Activated CD4-positive, alpha-beta memory T cell treated with anti-CD3 and anti-CD28 coated beads for 36 hours (primary cell): ENCODE measurements at regions not wholly inside any gene's neighbourhood (a gene's known extent, or its start where the extent isn't known, plus 50 kb on each side); places are given as distances from the start of the nearest gene placed in this dataset.

ENCODE experiments used
- CTCF ChIA-PET: fragments of 350-600 bp; sonication (Branson Sonifier 250); formaldehyde crosslinking; loops from one replicate; lab custom pipeline; 2021; ENCODE audit warnings: antibody characterized with exemption, inconsistent platforms; lab: Charles Lee
- POLR2A ChIA-PET: fragments of 350-600 bp; sonication (Branson Sonifier 250); formaldehyde crosslinking; loops from one replicate; lab custom pipeline; 2021; ENCODE audit warnings: antibody characterized with exemption; lab: Charles Lee
- DNase-seq: peaks from one replicate; pipeline ENCODE4 v3.0.0-alpha.2; 2020
- H3K27ac Mint-ChIP-seq: one replicate; pipeline ENCODE4 v1.8.0; 2021; ENCODE audit warnings: mixed read lengths
- H3K27me3 Mint-ChIP-seq: one replicate; pipeline ENCODE4 v1.8.0; 2021; ENCODE audit warnings: mixed read lengths
- H3K36me3 Mint-ChIP-seq: one replicate; pipeline ENCODE4 v1.8.0; 2021; ENCODE audit warnings: mixed read lengths
- H3K4me1 Mint-ChIP-seq: one replicate; pipeline ENCODE4 v1.8.0; 2021; ENCODE audit warnings: low read depth, mixed read lengths
- H3K4me3 Mint-ChIP-seq: one replicate; pipeline ENCODE4 v1.8.0; 2021; ENCODE audit warnings: mild to moderate bottlenecking, mixed read lengths
- H3K9me3 Mint-ChIP-seq: one replicate; pipeline ENCODE4 v1.8.0; 2021; ENCODE audit warnings: mixed read lengths
- intact Hi-C: fragments of 100-400 bp; cut with micrococcal nuclease; formaldehyde crosslinking; loops from one replicate; pipeline ENCODE4 v1.15.1; 2023

GRCh38 chr6:167049275-167049674 is 50.1 kb downstream of the CEP43 start:
- CTCF ChIA-PET = interaction anchor here (0.6 to 1.0 kb wide), 2 partner anchors 11 to 93 kb away, joined by 3 read pairs; no protein-coding TSS in a partner anchor
- POLR2A ChIA-PET = no interaction called here
- intact Hi-C loops = loop anchor here (5.0 kb wide), 1 partner anchor 43 kb away; no protein-coding TSS in a partner anchor

GRCh38 chr6:167050903-167051302 is 51.7 kb downstream of the CEP43 start:
- intact Hi-C loops = no loop called here
- no peak for DNase-seq
- no peak overlapping the region for H3K4me3 Mint-ChIP-seq
- H3K27me3 Mint-ChIP-seq = no peaks in the 10 kb centered on the region
- H3K4me1 Mint-ChIP-seq = peaks cover 55% of the 10 kb centered on the region
- H3K9me3 Mint-ChIP-seq = no peaks in the 10 kb centered on the region
- H3K27ac Mint-ChIP-seq = no peak overlapping the region
- ChIA-PET CTCF (no interaction called here), POLR2A (no interaction called here)
- no peaks in the 10 kb centered on the region for H3K36me3 Mint-ChIP-seq

More at GRCh38 chr6:167049275-167049674, 50.1 kb downstream of the CEP43 start:
- no peak for DNase-seq
- Mint-ChIP-seq H3K27me3 (no peaks in the 10 kb centered on the region), H3K4me1 (peaks cover 49% of the 10 kb centered on the region), H3K27ac (no peak overlapping the region), H3K4me3 (no peak overlapping the region), H3K36me3 (peaks cover 4% of the 10 kb centered on the region), H3K9me3 (no peaks in the 10 kb centered on the region)

- ChIA-PET CTCF (interaction anchor here (0.8 kb wide), 1 partner anchor 279 kb away, joined by 4 read pairs; no protein-coding TSS in a partner anchor), POLR2A (no interaction called here)
- H3K36me3 Mint-ChIP-seq = no peaks in the 10 kb centered on the region
- no peak overlapping the region for H3K27ac Mint-ChIP-seq
- no peak overlapping the region for H3K4me3 Mint-ChIP-seq
- no peaks in the 10 kb centered on the region for H3K9me3 Mint-ChIP-seq
- H3K4me1 Mint-ChIP-seq = peaks cover 43% of the 10 kb centered on the region
- H3K27me3 Mint-ChIP-seq = no peaks in the 10 kb centered on the region
- intact Hi-C loops = no loop called here
- DNase-seq = no peak
These were observed 54.8 kb downstream of the CEP43 start for GRCh38 chr6:167053895-167054530.

DNA sequence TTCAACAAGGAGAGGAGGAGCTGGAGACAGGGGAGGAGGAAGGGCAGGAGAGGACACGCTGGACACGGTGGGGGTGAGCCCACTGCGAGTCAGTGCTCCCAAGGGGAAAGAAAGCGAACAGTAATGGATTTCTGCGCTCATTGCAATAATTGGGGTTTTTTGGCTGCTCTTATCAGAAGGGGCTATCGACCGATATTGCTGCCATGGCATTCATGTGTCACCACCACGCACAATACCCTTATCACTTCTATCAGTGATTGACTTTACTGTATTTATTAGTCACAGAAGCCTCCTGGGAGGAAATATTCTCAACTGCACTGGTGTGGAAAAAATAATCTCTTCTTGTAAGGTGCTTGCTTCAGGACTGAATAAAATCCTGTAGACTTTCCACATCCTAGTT is 55.8 kb downstream of the CEP43 start:
- intact Hi-C loops = loop anchor here (1.0 kb wide), 1 partner anchor 40 kb away; no protein-coding TSS in a partner anchor
- no peaks in the 10 kb centered on the region for H3K9me3 Mint-ChIP-seq
- peaks cover 38% of the 10 kb centered on the region for H3K4me1 Mint-ChIP-seq
- no peak overlapping the region for H3K27ac Mint-ChIP-seq
- DNase-seq = no peak
- no peaks in the 10 kb centered on the region for H3K36me3 Mint-ChIP-seq
- CTCF ChIA-PET = no interaction called here
- no peak overlapping the region for H3K4me3 Mint-ChIP-seq
- no peaks in the 10 kb centered on the region for H3K27me3 Mint-ChIP-seq
- POLR2A ChIA-PET = no interaction called here

DNA sequence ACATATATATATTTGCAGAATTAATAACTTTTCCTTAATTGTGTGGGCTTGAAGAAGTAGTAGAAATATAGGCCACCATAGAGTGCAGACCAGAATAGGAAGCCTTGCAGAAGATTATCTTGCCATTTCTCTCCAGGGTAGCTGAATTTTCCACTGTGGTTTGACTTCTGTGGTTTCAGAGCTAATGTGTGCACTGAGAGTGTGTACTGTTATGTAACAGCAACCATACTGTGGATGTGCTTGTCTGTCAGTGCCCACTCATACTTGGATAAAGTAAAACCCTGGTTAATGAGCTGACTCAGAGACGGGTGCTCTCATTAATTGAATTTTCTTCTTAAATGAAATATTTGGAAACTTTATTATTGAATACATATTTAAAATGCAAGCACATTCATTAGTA is 57.2 kb downstream of the CEP43 start:
- Mint-ChIP-seq H3K9me3 (no peaks in the 10 kb centered on the region), H3K27me3 (no peaks in the 10 kb centered on the region), H3K36me3 (no peaks in the 10 kb centered on the region), H3K27ac (peak overlapping the region; percentile 65), H3K4me3 (peak overlapping the region; percentile 43), H3K4me1 (peaks cover 34% of the 10 kb centered on the region)
- peak; percentile 41 for DNase-seq
- ChIA-PET POLR2A (interaction anchor here (1.1 to 1.5 kb wide), 3 partner anchors 37 to 64 kb away, joined by 4 to 5 read pairs (median 4); no protein-coding TSS in a partner anchor), CTCF (interaction anchor here (0.9 to 1.8 kb wide), 8 partner anchors 8 to 85 kb away, joined by 3 to 11 read pairs (median 4); partner anchors contain the start of gene CEP43)
- intact Hi-C loops = loop anchor here (1.0 kb wide), 2 partner anchors 9 to 23 kb away; no protein-coding TSS in a partner anchor

GRCh38 chr6:167058261-167058660 is 59.1 kb downstream of the CEP43 start:
- DNase-seq = no peak
- no peaks in the 10 kb centered on the region for H3K27me3 Mint-ChIP-seq
- ChIA-PET POLR2A (no interaction called here), CTCF (no interaction called here)
- H3K4me3 Mint-ChIP-seq = no peak overlapping the region
- H3K4me1 Mint-ChIP-seq = peaks cover 32% of the 10 kb centered on the region
- no peak overlapping the region for H3K27ac Mint-ChIP-seq
- intact Hi-C loops = no loop called here
- H3K9me3 Mint-ChIP-seq = no peaks in the 10 kb centered on the region
- no peaks in the 10 kb centered on the region for H3K36me3 Mint-ChIP-seq
